Astrocyte (in vitro differentiated cells and primary cell): ENCODE measurements at regions not wholly inside any gene's neighbourhood (a gene's known extent, or its start where the extent isn't known, plus 50 kb on each side); places are given as distances from the start of the nearest gene placed in this dataset.

Experiments
- CTCF ChIP-seq: IDR thresholded peaks from 2 replicates; pipeline ENCODE4 v1.5.1; 2011; ENCODE audit warnings: low read depth, mild to moderate bottlenecking, inconsistent platforms, low read length, moderate library complexity; ENCODE audit not compliant: insufficient read depth
- EZH2 ChIP-seq: IDR thresholded peaks from 2 replicates; pipeline ENCODE4 v1.6.1; 2012; ENCODE audit warnings: mild to moderate bottlenecking, low read length, inconsistent platforms; ENCODE audit not compliant: insufficient read depth

GRCh38 chr5:71899865-71900342 lies 180.8 kb downstream of the CARTPT start:
- TF ChIP-seq CTCF (no peak), EZH2 (no peak)
